ENCODE measurements at regions not wholly inside any gene's neighbourhood (a gene's known extent, or its start where the extent isn't known, plus 50 kb on each side); places are given as distances from the start of the nearest gene placed in this dataset.

DNA sequence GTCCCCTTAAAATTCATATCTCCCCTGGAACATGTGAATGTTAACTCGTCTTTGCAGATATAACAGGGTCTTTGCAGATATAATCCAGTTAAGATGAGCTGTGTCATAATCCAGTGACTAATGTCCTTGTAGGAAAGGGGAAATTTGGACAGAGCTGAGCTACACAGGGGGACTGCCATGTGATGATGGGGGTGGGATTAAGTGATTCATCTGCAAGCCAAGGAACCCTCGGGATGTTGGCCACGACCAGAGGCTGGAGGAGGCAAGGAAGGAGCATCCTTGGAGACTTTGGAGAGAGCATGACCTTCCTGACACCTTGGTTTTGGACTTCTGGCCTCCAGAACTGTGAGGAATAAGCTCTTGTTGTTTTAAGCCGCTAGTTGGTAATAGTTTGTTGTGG is 153.9 kb upstream of the PCBD1 start:
- Histone ChIP-seq H3K9me3 (ENCODE audit: low read length) (no peaks in the 10 kb centered on the region), H3K4me2 (ENCODE audit: low read length) (no peak overlapping the region), H2AFZ (ENCODE audit: low read length) (no peak overlapping the region), H3K9ac (ENCODE audit: low read length) (no peak overlapping the region), H4K20me1 (ENCODE audit: insufficient read depth, low read length) (no peaks in the 10 kb centered on the region), H3K4me3 (ENCODE audit: low read depth, low read length, poor library complexity, severe bottlenecking) (no peak overlapping the region), H3K79me2 (ENCODE audit: insufficient read depth, low read length) (no peaks in the 10 kb centered on the region), H3K27ac (ENCODE audit: low read depth, low read length, poor library complexity, severe bottlenecking) (no peak overlapping the region), H3K4me1 (ENCODE audit: insufficient read depth, low read length, severe bottlenecking) (no peaks in the 10 kb centered on the region), H3K27me3 (ENCODE audit: insufficient read depth, low read length) (no peaks in the 10 kb centered on the region), H3F3A (ENCODE audit: insufficient read depth, low read length) (no peaks in the 10 kb centered on the region), H3K9me2 (ENCODE audit: low read depth, low read length) (no peaks in the 10 kb centered on the region), H3K36me3 (ENCODE audit: insufficient read depth, low read length) (no peaks in the 10 kb centered on the region)
- TF ChIP-seq EZH2 (IDR thresholded peaks at IDR 0.05; ENCODE audit: borderline replicate concordance, low read length) = no peak
- TF ChIP-seq, protein P1, sequence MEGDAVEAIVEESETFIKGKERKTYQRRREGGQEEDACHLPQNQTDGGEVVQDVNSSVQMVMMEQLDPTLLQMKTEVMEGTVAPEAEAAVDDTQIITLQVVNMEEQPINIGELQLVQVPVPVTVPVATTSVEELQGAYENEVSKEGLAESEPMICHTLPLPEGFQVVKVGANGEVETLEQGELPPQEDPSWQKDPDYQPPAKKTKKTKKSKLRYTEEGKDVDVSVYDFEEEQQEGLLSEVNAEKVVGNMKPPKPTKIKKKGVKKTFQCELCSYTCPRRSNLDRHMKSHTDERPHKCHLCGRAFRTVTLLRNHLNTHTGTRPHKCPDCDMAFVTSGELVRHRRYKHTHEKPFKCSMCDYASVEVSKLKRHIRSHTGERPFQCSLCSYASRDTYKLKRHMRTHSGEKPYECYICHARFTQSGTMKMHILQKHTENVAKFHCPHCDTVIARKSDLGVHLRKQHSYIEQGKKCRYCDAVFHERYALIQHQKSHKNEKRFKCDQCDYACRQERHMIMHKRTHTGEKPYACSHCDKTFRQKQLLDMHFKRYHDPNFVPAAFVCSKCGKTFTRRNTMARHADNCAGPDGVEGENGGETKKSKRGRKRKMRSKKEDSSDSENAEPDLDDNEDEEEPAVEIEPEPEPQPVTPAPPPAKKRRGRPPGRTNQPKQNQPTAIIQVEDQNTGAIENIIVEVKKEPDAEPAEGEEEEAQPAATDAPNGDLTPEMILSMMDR (IDR thresholded peaks at IDR 0.05; ENCODE audit: low read length) = no peak

- no peak overlapping the region for H2AFZ ChIP-seq (ENCODE audit: low read length)
- H3K36me3 ChIP-seq (ENCODE audit: insufficient read depth, low read length) = no peaks in the 10 kb centered on the region
- H3F3A ChIP-seq (ENCODE audit: insufficient read depth, low read length) = no peaks in the 10 kb centered on the region
- H3K79me2 ChIP-seq (ENCODE audit: insufficient read depth, low read length) = no peaks in the 10 kb centered on the region
- H3K4me1 ChIP-seq (ENCODE audit: insufficient read depth, low read length, severe bottlenecking) = no peaks in the 10 kb centered on the region
- no peaks in the 10 kb centered on the region for H4K20me1 ChIP-seq (ENCODE audit: insufficient read depth, low read length)
- no peak overlapping the region for H3K4me2 ChIP-seq (ENCODE audit: low read length)
- H3K27me3 ChIP-seq (ENCODE audit: insufficient read depth, low read length) = no peaks in the 10 kb centered on the region
- no peak overlapping the region for H3K27ac ChIP-seq (ENCODE audit: low read depth, low read length, poor library complexity, severe bottlenecking)
- no peak overlapping the region for H3K9ac ChIP-seq (ENCODE audit: low read length)
- no peaks in the 10 kb centered on the region for H3K9me2 ChIP-seq (ENCODE audit: low read depth, low read length)
- H3K4me3 ChIP-seq (ENCODE audit: low read depth, low read length, poor library complexity, severe bottlenecking) = no peak overlapping the region
- no peak for TF ChIP-seq EZH2 (IDR thresholded peaks at IDR 0.05; ENCODE audit: borderline replicate concordance, low read length)
- TF ChIP-seq, protein P1 (IDR thresholded peaks at IDR 0.05; ENCODE audit: low read length) = no peak
- no peaks in the 10 kb centered on the region for H3K9me3 ChIP-seq (ENCODE audit: low read length)
These were observed 154.3 kb upstream of the PCBD1 start for GRCh38 chr10:71042699-71043098.

DNA sequence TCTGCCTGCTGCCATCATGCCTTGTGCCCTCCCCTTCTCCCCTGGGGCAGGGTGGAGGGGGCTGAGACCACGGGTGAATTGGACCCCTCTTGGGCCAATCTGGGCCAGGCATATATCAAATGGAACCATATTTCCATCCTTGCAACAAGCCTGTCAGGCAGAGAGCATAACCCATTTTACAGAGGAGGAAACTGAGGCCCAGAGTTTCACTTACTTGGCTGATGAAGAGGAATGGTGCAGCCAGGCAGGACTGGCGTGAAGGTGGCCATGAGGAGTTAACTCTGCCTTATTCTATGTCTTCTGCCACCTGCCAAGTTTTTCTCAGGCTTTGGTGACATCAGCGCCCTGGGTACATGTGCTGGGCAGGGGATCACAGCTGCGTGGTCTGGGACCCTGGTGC is 155.5 kb upstream of the PCBD1 start:
- Histone ChIP-seq H3K9ac (ENCODE audit: low read length) (no peak overlapping the region), H3K4me2 (ENCODE audit: low read length) (no peak overlapping the region), H3K79me2 (ENCODE audit: insufficient read depth, low read length) (no peaks in the 10 kb centered on the region), H3K36me3 (ENCODE audit: insufficient read depth, low read length) (no peaks in the 10 kb centered on the region), H3K4me3 (ENCODE audit: low read depth, low read length, poor library complexity, severe bottlenecking) (no peak overlapping the region), H3F3A (ENCODE audit: insufficient read depth, low read length) (no peaks in the 10 kb centered on the region), H4K20me1 (ENCODE audit: insufficient read depth, low read length) (no peaks in the 10 kb centered on the region), H3K4me1 (ENCODE audit: insufficient read depth, low read length, severe bottlenecking) (no peaks in the 10 kb centered on the region), H3K9me3 (ENCODE audit: low read length) (no peaks in the 10 kb centered on the region), H3K27ac (ENCODE audit: low read depth, low read length, poor library complexity, severe bottlenecking) (no peak overlapping the region), H2AFZ (ENCODE audit: low read length) (no peak overlapping the region), H3K27me3 (ENCODE audit: insufficient read depth, low read length) (0 out of 2 replicates have a peak, but pooled peaks cover 3% of the 10 kb centered on the region), H3K9me2 (ENCODE audit: low read depth, low read length) (no peaks in the 10 kb centered on the region)
- no peak for TF ChIP-seq EZH2 (IDR thresholded peaks at IDR 0.05; ENCODE audit: borderline replicate concordance, low read length)
- TF ChIP-seq, protein P1 (IDR thresholded peaks at IDR 0.05; ENCODE audit: low read length) = no peak
